ENCODE measurements at regions not wholly inside any gene's neighbourhood (a gene's known extent, or its start where the extent isn't known, plus 50 kb on each side); places are given as distances from the start of the nearest gene placed in this dataset.

- TF ChIP-seq FOXM1 (IDR thresholded peaks at IDR 0.05; ENCODE audit: borderline replicate concordance, low read depth) (no peak), TCF12 (IDR thresholded peaks at IDR 0.05; ENCODE audit: low read depth) (no peak), TAF1 (IDR thresholded peaks at IDR 0.05; ENCODE audit: low read depth) (no peak), CEBPB (IDR thresholded peaks at IDR 0.05) (no peak), TEAD4 (IDR thresholded peaks at IDR 0.05) (no peak), ZBTB7A (IDR thresholded peaks at IDR 0.05; ENCODE audit: low read depth) (no peak), REST (IDR thresholded peaks at IDR 0.05; ENCODE audit: low read depth) (no peak)
Measured at GRCh38 chr15:66863390-66864085, 161.5 kb downstream of the SMAD6 start.
